Activated naive CD4-positive, alpha-beta T cell (primary cell): ENCODE measurements at regions not wholly inside any gene's neighbourhood (a gene's known extent, or its start where the extent isn't known, plus 50 kb on each side); places are given as distances from the start of the nearest gene placed in this dataset.
"Not testable (repeated sequence)": the region's sequence is repeated elsewhere in the genome, so short reads cannot be mapped to it uniquely, and the experiment has no call there.

Experiments used
- DNase-seq, 4 experiments: peaks; one replicate each; lab custom pipeline; 2025; lab: John Stamatoyannopoulos, UW

DNA sequence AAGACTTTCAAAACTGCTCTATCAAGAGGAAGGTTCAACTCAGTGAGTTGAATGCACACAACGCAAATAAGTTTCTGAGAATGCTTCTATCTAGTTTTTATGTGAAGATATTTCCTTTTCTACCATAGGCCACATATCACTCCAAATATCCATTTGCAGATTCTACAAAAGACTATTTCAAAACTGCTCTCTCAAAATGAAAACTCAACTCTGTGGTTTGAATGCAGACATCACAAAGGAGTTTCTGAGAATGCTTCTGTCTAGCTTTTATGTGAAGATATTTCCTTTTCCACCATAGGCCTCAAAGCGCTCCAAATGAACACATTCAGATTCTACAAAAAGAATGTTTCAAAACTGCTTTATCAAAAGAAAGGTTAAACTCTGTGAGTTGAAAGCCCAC, 1093.1 kb upstream of the DEFB115 start:
- DNase-seq = not testable (repeated sequence)

DNA sequence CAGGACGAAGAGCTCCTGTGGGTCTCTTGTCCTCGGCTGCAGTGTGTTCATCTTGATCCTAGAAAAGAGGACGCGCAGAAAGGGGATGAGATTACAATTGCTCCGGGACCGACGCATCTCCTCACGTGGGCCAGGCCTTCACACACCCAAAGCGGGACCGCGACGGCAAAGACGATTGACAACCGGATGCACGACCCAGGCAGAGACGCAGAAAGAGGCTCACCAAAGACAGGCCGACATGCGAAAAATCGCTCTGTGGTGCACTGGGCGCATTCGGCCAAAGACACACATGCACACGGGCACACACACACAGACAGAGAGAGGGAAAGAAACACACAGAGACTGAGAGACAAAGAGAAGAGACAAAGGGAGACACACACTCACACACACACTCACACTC, 1089.9 kb upstream of the DEFB115 start:
- DNase-seq = no peak

DNA sequence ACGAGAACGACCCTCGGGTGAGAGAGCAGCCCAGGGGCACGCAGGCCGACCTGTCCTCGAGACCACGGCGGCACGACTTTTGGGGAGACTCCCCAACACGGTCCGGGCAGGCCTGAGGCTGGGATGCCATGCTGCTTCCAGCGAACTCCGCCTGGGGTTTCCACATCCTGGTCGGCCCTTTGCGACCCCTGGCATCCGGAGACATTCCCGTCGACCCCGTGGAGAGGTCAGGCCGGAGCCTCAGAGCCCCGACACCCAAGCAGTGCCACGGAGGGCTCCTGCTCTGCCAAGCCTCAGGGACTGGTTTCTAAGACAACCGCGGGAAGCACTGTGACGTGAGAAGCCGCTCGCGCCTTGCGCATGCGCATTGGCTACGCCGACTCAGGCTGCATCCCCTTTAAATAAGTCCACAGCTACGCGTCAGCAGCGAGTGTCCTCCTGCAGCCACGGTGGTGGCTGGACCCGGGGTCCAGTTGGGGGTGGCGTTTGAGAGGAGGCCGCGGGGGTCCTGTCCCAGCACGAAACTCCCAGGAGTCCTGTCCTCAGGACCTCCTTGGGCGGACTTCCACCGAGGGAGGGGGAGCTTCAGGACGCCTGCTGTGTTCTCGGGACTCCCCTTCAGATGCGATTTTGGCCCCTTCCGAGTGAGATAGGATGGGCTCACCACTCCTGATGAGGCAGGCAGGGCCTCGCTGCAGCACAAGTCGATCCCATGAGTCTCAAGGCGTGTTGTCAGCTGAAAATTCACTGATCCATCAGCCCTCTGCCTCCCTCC, 1089.3 kb upstream of the DEFB115 start:
- peak in 1 of 4 experiments; percentile 2 for DNase-seq

GRCh38 chr20:30168800-30169138, 1088.7 kb upstream of the DEFB115 start:
- DNase-seq = no peak

DNA sequence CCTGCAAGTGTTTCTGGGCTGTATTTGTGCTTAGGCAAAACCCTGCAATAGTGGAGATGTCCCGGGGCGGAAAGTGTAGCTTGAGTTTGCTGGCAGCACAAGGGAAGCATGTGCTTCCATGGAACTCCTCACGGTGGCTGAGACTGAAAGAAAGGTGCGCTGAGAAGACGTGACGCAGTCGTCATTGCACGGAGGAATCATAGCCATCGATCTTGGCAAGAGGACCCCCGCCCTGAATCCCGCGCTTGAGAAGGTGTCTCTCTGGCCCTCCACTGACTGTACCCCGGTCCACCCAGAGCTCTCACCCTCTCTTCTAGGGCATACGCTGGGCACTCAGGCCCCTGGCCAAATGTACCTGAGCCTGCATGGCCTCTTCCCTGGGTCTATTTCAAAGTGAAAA, 1081.8 kb upstream of the DEFB115 start:
- DNase-seq = no peak

- not testable (repeated sequence) for DNase-seq
These were observed 1074.3 kb upstream of the DEFB115 start for GRCh38 chr20:30183124-30183523.

- DNase-seq = not testable (repeated sequence)
These were observed 1065.7 kb upstream of the DEFB115 start for GRCh38 chr20:30191785-30192184.

DNA sequence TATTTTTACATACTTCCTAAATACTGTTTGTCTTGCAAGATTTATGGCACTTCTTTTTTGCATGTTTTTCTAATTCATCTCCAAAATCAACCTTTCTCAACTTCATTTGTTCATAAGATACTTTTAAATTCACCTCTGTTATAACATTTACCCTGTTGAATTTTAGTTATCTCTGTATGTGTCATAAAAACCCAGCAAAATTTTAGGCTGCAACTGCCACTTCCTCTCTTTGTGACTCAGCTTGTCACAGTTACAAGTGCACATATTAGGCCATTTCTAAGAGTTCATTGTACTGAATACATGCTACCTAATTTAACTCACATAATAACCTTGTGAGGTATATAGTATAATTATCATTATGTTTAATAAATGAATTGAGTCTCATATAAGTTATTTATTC, 1023.0 kb upstream of the DEFB115 start:
- not testable (repeated sequence) for DNase-seq

DNA sequence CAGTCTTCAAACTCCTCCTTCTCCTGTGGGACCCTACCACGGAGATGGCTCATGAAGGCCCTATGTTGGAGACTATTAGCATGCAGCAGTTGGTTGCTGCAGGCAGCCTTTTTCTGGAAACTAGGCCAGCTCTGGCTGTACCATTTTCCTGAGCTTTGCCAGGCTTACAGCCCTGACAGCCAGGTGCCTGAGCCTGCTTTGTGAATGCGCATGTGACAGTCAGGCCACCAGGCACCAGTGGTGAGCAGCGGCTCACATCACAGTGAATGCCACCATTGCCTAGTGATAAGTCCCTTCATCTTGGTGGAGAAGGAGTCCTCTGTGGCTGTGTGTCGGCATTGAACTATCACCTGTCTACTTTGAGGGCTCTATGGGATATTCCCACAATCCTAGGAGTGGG, 982.4 kb upstream of the DEFB115 start:
- DNase-seq = not testable (repeated sequence)

DNA sequence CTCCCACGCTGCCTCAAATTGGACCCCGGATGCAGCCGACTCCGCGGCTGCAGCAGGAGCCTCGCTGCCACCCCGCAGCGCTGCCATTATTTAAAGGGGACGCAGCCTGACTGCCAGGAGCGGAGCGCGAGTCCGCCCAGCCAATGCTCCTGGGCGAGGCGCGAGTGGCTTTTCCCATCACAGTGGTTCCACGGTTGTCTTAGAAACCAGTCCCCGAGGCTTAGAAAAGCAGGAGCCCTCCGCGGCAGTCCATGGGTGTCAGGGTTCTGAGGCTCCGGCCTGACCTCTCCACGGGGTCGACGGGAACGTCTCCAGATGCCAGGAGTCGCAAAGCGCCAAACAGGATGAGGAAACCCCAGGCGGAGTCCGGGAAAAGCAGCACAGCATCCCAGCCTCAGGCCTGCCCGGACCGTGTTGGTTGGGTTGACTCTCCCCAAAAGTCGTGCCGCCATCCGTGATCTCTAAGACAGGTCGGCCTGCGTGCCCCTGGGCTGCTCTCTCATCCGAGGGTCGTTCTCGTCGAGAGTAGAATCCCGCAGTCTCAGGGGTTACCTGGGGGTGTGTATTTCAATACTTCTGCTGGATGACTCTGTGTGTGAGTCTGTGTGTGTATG, 975.8 kb upstream of the DEFB115 start:
- DNase-seq = no peak

GRCh38 chr20:30283476-30284280, 973.8 kb upstream of the DEFB115 start:
- peak; percentile 27 to 57 (median 50) for DNase-seq

DNA sequence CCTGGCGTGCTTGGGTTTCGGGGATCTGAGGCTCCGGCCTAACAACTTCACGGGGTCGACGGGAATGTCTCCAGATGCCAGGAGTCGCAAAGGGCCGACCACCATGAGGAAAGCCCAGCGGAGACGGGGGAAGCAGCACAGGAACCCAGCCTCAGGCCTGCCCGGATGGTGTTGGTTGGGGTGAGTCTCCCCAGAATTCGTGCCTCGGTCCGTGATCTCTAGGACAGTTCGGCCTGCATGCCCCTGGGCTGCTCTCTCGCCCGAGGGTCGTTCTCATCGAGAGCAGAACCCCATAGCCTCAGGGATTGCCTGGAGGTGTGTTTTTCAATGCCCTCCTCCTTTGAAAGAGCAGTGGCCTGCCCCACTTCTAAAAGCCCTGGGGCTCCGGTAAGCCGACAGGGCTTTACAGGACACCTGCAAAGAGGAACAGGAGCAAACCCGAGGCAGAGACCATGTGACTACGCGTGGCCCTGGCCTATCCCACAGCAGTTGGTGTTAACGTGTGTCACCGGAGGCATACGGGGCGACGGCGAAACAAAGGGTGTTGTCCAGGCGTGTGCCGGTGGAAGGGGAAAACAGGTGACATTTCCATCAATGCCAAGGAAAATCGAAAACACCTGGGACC, 973.1 kb upstream of the DEFB115 start:
- no peak for DNase-seq

DNA sequence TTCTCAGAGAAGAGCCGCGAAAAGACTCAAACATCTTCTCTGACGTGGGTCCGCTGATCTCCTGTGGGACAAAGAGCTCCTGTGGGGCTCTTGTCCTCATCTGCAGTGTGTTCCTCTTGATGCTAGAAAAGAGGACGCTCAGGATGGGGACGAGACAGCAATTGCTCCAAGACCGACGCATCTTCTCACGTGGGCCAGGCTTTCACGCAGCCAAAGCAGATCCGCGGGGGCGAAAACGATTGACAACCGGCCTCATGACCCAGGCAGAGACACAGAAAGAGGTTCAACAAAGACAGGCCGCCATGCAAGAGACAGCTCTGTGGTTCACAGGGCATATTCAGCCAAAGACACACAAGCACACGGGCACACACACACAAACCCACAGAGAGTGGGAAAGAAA, 971.8 kb upstream of the DEFB115 start:
- no peak for DNase-seq

- no peak for DNase-seq
These were observed 971.3 kb upstream of the DEFB115 start for GRCh38 chr20:30286157-30286556.

DNA sequence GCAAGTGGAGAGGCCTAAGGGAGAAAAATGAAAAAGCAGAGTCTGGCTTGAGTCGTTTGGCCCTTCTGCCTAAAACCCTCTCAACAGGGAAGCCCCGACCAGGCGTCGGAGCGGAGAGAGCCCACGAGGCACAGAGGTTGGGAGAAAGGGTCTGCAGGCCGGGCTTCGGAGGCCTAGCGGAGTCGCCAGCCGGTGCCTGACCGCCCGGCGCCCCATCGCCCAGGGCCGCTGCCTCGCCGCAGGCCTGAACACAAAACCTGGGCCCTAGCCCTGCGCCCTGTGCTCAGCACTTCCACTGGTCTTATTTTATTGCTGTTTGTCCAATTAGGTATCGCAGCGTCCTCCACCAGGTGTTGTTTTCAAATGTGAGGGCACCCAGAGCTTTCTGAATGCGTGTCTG, 970.0 kb upstream of the DEFB115 start:
- DNase-seq = not testable (repeated sequence)

- no peak for DNase-seq
These were observed 969.1 kb upstream of the DEFB115 start for GRCh38 chr20:30288346-30288745.

DNA sequence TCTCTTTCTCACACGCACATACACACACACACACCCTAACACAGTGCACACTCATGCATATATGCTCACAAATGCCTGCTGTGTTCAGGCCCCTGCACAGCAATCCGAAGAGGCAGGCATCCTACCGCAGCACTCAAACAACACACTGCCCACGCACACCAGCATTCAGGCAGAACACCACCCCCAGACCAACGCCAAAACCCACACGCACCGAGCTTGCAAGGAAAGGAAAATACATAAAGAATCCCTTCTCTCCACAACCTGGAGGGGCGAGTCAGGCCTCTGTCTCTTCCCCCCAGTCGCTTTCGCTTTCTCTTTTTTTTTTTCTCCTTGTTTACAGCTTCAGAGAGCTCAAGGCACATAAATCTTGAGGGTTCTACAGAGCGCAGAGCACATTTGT, 968.4 kb upstream of the DEFB115 start:
- not testable (repeated sequence) for DNase-seq

DNA sequence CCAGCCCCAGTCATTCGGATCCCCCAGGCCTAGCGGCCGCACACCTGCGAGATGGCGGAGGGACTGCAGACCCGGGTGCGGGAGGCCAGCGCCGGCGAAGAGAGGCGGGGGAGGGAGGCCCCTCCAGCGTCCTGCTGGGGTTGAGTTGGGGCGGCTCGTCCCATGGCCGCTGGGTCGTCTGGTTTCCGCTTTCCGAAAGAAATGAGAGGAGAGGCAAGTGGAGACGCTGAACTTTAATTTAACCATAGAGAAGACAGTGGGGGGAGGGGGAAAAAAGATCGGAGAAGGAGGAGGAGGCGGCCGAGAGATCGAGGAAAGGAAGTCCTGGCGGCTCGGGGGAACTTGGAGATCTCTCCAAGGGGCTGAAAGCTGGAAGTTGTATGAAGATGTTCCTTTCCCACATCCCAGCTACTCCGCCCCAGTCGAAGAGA, 967.7 kb upstream of the DEFB115 start:
- DNase-seq = not testable (repeated sequence)

GRCh38 chr20:30290361-30291063, 967.0 kb upstream of the DEFB115 start:
- DNase-seq = not testable (repeated sequence)

- DNase-seq = not testable (repeated sequence)
These were observed 966.4 kb upstream of the DEFB115 start for GRCh38 chr20:30291064-30291379.

- not testable (repeated sequence) for DNase-seq
These were observed 965.8 kb upstream of the DEFB115 start for GRCh38 chr20:30291686-30292085.

DNA sequence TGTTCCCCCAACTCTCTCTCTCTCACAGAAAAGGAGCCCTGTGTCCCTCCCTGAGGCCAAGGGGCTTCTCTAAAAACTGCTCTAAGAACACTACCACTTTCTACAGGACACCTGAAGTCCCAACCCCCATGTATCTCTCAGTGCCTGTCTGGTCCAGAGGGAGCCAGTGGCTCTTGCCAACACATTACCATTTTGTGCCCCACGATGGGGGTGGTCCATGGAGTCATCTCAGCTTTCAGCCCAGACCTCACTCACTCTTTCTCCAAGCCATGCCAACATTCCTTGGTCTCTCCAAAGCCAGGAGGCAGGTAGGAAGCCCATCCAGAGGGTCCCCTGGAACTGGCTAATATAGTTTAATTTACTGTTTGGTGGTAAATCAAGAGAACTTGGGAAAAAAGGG, 962.1 kb upstream of the DEFB115 start:
- DNase-seq = not testable (repeated sequence)
